HCT116 (cell line): ENCODE measurements at regions not wholly inside any gene's neighbourhood (a gene's known extent, or its start where the extent isn't known, plus 50 kb on each side); places are given as distances from the start of the nearest gene placed in this dataset.

ENCODE experiments used
- ATAC-seq: fragments of 200-7000 bp; cut with Tn5 transposase; 2 replicates; pipeline ENCODE4 v1.9.1; 2020; ENCODE audit warnings: mild to moderate bottlenecking, moderate library complexity
- BruUV-seq: library from RNA; stranded (reverse); fragments of 400-500 nt; replicated peaks from 2 replicates; lab custom pipeline; 2021; lab: Mats Ljungman, UMichigan
- CTCF ChIA-PET: fragments of 300-600 bp; sonication (Branson Sonifier 250); formaldehyde crosslinking; loops from one replicate; lab custom pipeline; 2021; ENCODE audit warnings: antibody characterized with exemption; lab: Charles Lee
- POLR2A ChIA-PET: fragments of 300-600, 350-600 bp; sonication (Branson Sonifier 250); formaldehyde crosslinking; loops from one replicate; lab custom pipeline; 2021; ENCODE audit warnings: antibody characterized with exemption; lab: Charles Lee
- RAD21 ChIA-PET, 2 experiments: fragments of 300-600 bp; sonication (Branson Sonifier 250); formaldehyde crosslinking; loops; one replicate each; lab custom pipeline; 2023; ENCODE audit warnings: low total read pairs in 2 of 2; ENCODE audit not compliant: uncharacterized antibody in 2 of 2, unreplicated experiment in 2 of 2, low non-redundant PET in 1 of 2; lab: Charles Lee
- DNase-seq: peaks from one replicate; pipeline ENCODE4 v3.0.0-alpha.2; 2010; ENCODE audit warnings: low read depth, low spot score
- H2AFZ ChIP-seq: fragments of 200-600 bp; shearing (Covaris generic), sonication (generic); 2 replicates; pipeline ENCODE4 v1.6.1; 2017; ENCODE audit warnings: low read depth, mixed run types, mixed read lengths, antibody characterized with exemption, low read length; ENCODE audit not compliant: poor library complexity, severe bottlenecking
- H3K27ac ChIP-seq: 2 replicates; pipeline ENCODE4 v1.5.1; 2012; ENCODE audit warnings: low read depth, low read length
- H3K27me3 ChIP-seq: fragments of 200-600 bp; sonication (generic); 2 replicates; pipeline ENCODE4 v1.6.1; 2016; ENCODE audit warnings: mixed run types, low read length, mixed read lengths; ENCODE audit not compliant: insufficient read depth
- H3K36me3 ChIP-seq, 2 experiments: fragments of 200-500 bp in 1 of 2; fragments of 200-600 bp in 1 of 2; sonication (Bioruptor generic) in 1 of 2; sonication (generic) in 1 of 2; 2 replicates each; pipeline versions ENCODE4 v1.5.1 to v1.6.1; 2014 to 2016; ENCODE audit warnings: low read length in 2 of 2, inconsistent platforms in 1 of 2, mixed read lengths in 1 of 2, mixed run types in 1 of 2; ENCODE audit not compliant: insufficient read depth in 2 of 2, control insufficient read depth in 1 of 2
- H3K4me1 ChIP-seq, 2 experiments: fragments of 200-600 bp in 1 of 2; sonication (generic) in 1 of 2; 2 replicates each; pipeline versions ENCODE4 v1.5.1 to v1.6.1; 2012 to 2017; ENCODE audit warnings: low read length in 2 of 2, inconsistent platforms in 1 of 2, mild to moderate bottlenecking in 1 of 2, mixed read lengths in 1 of 2, mixed run types in 1 of 2, moderate library complexity in 1 of 2; ENCODE audit not compliant: insufficient read depth in 2 of 2, control insufficient read depth in 1 of 2
- H3K4me2 ChIP-seq: fragments of 200-600 bp; sonication (generic); 2 replicates; pipeline ENCODE4 v1.6.1; 2017; ENCODE audit warnings: mixed run types, low read length, mixed read lengths
- H3K4me3 ChIP-seq, 2 experiments: fragments of 200-600 bp in 1 of 2; sonication (generic) in 1 of 2; replicated peaks in 1 of 2; 2 replicates each; pipeline ENCODE4 v1.5.1; 2011 to 2016; ENCODE audit warnings: low read length in 2 of 2, control low read depth in 1 of 2, low read depth in 1 of 2, mild to moderate bottlenecking in 1 of 2, mixed read lengths in 1 of 2, mixed run types in 1 of 2
- H3K79me2 ChIP-seq: fragments of 200-600 bp; sonication (generic); 2 replicates; pipeline ENCODE4 v1.6.1; 2017; ENCODE audit warnings: mild to moderate bottlenecking, mixed run types, low read length, moderate library complexity, mixed read lengths; ENCODE audit not compliant: insufficient read depth
- H3K9ac ChIP-seq: fragments of 200-600 bp; sonication (generic); 2 replicates; pipeline ENCODE4 v1.6.1; 2016; ENCODE audit warnings: low read length, mixed read lengths
- H3K9me2 ChIP-seq: fragments of 200-600 bp; sonication (generic), shearing (Covaris generic); 2 replicates; pipeline ENCODE4 v1.6.1; 2017; ENCODE audit warnings: mixed run types, mild to moderate bottlenecking, moderate library complexity; ENCODE audit not compliant: insufficient read depth
- H3K9me3 ChIP-seq, 2 experiments: fragments of 200-500 bp in 1 of 2; fragments of 200-600 bp in 1 of 2; sonication (Bioruptor generic) in 1 of 2; sonication (generic) in 1 of 2; 2 replicates each; pipeline ENCODE4 v1.6.1; 2014 to 2017; ENCODE audit warnings: low read length in 2 of 2, mixed read lengths in 2 of 2, inconsistent platforms in 1 of 2, low read depth in 1 of 2, mild to moderate bottlenecking in 1 of 2, mixed run types in 1 of 2, moderate library complexity in 1 of 2; ENCODE audit not compliant: control insufficient read depth in 1 of 2, insufficient read depth in 1 of 2
- H4K20me1 ChIP-seq: fragments of 200-600 bp; sonication (generic), shearing (Covaris generic); 2 replicates; pipeline ENCODE4 v1.6.1; 2017; ENCODE audit warnings: mixed run types, mild to moderate bottlenecking, moderate library complexity; ENCODE audit not compliant: insufficient read depth
- ATF3 ChIP-seq: IDR thresholded peaks from 2 replicates; pipeline ENCODE4 v1.6.1; 2012
- EGR1 ChIP-seq: IDR thresholded peaks from 2 replicates; pipeline ENCODE4 v1.6.1; 2012; ENCODE audit warnings: low read depth
- EZH2 ChIP-seq: fragments of 200-600 bp; sonication (generic); IDR thresholded peaks from 2 replicates; pipeline ENCODE4 v1.6.1; 2017; ENCODE audit warnings: antibody characterized with exemption, mixed run types
- JUND ChIP-seq: IDR thresholded peaks from 2 replicates; pipeline ENCODE4 v1.6.1; 2012
- POLR2A ChIP-seq: IDR thresholded peaks from 2 replicates; pipeline ENCODE4 v1.7.0; 2011; ENCODE audit warnings: borderline replicate concordance; ENCODE audit not compliant: insufficient read depth, insufficient read length; ENCODE audit errors: extremely low read depth
- POLR2AphosphoS5 ChIP-seq: IDR thresholded peaks from 2 replicates; pipeline ENCODE4 v1.6.1; 2011; ENCODE audit warnings: mild to moderate bottlenecking, low read depth, low read length, moderate library complexity
- REST ChIP-seq: IDR thresholded peaks from 2 replicates; pipeline ENCODE4 v1.6.1; 2012; ENCODE audit warnings: low read depth
- SIN3A ChIP-seq: IDR thresholded peaks from 2 replicates; pipeline ENCODE4 v1.6.1; 2012; ENCODE audit warnings: low read depth
- TCF7L2 ChIP-seq: IDR thresholded peaks from 2 replicates; pipeline ENCODE4 v1.7.0; 2011; ENCODE audit warnings: borderline replicate concordance, inconsistent platforms; ENCODE audit not compliant: insufficient read depth, insufficient read length; ENCODE audit errors: extremely low read depth
- ZFX ChIP-seq: fragments of 450-650 bp; IDR thresholded peaks from 2 replicates; pipeline ENCODE4 v1.6.1; 2017
- intact Hi-C: fragments of 100-400 bp; cut with micrococcal nuclease; formaldehyde crosslinking; loops from 2 replicates; pipeline ENCODE4 v1.10.0; 2022

GRCh38 chr3:87996882-87997281 lies 61.9 kb downstream of the CGGBP1 start:
- ChIA-PET RAD21 (no interaction called here), CTCF (no interaction called here), POLR2A (no interaction called here)
- Histone ChIP-seq H2AFZ (no peak overlapping the region), H3K79me2 (no peaks in the 10 kb centered on the region), H3K27me3 (no peaks in the 10 kb centered on the region), H3K36me3 (no peaks in the 10 kb centered on the region), H3K9ac (no peak overlapping the region), H3K4me3 (no peak overlapping the region), H3K4me1 (no peaks in the 10 kb centered on the region), H3K9me3 (no peaks in the 10 kb centered on the region), H3K9me2 (no peaks in the 10 kb centered on the region), H4K20me1 (no peaks in the 10 kb centered on the region), H3K4me2 (no peak overlapping the region), H3K27ac (no peak overlapping the region)
- TF ChIP-seq SIN3A (no peak), EZH2 (no peak), POLR2A (no peak), TCF7L2 (no peak), ATF3 (no peak), POLR2AphosphoS5 (no peak), ZFX (no peak), EGR1 (no peak), REST (no peak), JUND (no peak)
- no TSS peak for BruUV-seq
- DNase-seq (no peak), ATAC-seq (no peak)
- intact Hi-C loops: no loop called here
